Fibroblast of pulmonary artery (primary cell): ENCODE measurements at regions not wholly inside any gene's neighbourhood (a gene's known extent, or its start where the extent isn't known, plus 50 kb on each side); places are given as distances from the start of the nearest gene placed in this dataset.
"Not testable (repeated sequence)": the region's sequence is repeated elsewhere in the genome, so short reads cannot be mapped to it uniquely, and the experiment has no call there.

Experiments
- DNase-seq: peaks from one replicate; pipeline ENCODE4 v3.0.0-alpha.2; 2010; ENCODE audit warnings: low read depth
- H3K4me3 ChIP-seq: replicated peaks from 2 replicates; pipeline ENCODE4 v1.5.1; 2011; ENCODE audit warnings: low read depth, mild to moderate bottlenecking, control low read depth, low read length, moderate library complexity
- TF ChIP-seq, protein P1 (sequence below): IDR thresholded peaks from 2 replicates; pipeline ENCODE4 v1.5.1; 2011; ENCODE audit warnings: mild to moderate bottlenecking, control low read depth, low read length, inconsistent platforms; ENCODE audit errors: missing control alignments

DNA sequence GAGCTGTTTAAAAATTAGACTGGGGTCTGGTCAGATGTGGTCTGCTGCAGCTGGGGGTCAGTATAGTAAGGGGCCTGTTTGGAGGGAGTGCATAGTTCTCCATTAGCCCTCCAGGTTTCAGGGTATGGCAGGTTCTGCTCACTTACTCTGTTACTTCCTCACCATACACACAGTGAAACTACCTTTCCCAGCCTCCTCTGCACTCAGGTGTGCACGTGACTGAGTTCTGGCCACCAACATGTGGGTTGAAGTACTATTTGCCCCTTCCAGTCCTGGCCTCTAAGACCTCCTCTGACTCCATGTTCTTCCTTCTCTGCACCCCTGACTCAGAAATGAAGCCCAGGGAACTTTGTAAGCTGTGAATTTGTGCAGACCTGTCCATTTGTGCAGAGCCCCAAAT is 190.5 kb upstream of the CLINT1 start:
- TF ChIP-seq, protein P1, sequence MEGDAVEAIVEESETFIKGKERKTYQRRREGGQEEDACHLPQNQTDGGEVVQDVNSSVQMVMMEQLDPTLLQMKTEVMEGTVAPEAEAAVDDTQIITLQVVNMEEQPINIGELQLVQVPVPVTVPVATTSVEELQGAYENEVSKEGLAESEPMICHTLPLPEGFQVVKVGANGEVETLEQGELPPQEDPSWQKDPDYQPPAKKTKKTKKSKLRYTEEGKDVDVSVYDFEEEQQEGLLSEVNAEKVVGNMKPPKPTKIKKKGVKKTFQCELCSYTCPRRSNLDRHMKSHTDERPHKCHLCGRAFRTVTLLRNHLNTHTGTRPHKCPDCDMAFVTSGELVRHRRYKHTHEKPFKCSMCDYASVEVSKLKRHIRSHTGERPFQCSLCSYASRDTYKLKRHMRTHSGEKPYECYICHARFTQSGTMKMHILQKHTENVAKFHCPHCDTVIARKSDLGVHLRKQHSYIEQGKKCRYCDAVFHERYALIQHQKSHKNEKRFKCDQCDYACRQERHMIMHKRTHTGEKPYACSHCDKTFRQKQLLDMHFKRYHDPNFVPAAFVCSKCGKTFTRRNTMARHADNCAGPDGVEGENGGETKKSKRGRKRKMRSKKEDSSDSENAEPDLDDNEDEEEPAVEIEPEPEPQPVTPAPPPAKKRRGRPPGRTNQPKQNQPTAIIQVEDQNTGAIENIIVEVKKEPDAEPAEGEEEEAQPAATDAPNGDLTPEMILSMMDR = no peak
- no peak overlapping the region for H3K4me3 ChIP-seq
- DNase-seq = no peak

DNA sequence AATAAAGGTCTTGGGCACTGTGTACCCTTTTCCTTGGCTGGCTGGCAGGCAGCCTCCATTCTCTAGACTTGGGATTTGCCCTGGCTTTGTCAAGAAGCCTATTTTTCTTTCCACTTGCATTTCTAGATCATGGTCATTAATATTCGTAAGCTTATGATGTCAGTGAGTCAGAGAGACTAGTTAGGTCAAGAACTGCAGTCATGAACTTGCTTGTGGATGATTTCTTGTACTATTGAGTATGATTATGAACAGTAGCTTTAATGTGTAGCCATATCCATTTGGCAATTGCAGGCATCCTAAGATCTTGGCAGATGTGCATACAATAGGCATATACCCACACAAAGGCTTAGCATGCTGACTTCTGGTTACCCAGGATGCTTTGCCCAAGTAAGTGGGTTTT is 186.8 kb upstream of the CLINT1 start:
- no peak for DNase-seq
- H3K4me3 ChIP-seq = no peak overlapping the region
- TF ChIP-seq, protein P1 = no peak

DNA sequence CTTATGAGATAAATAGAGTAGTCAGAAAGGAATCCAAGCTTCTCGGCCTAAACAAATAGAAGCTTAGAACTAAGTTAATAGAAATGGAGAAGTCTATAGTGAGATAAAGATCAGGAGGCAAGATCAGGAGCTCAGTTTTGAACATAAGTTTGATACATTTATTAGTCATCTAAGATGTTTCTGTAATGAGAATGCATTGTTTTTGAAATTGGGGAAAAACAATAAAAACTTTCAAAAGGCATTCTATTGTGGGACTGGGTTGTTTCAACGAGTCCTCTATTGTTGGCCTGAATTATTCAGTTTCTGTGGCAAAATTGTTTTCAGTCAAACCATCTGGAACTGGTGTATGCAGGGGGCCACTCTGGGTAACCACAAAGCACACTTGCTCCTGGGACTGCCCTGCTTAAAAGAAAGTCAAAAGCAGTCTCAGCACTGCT is 181.0 kb upstream of the CLINT1 start:
- no peak for DNase-seq
- TF ChIP-seq, protein P1 = no peak
- no peak overlapping the region for H3K4me3 ChIP-seq

DNA sequence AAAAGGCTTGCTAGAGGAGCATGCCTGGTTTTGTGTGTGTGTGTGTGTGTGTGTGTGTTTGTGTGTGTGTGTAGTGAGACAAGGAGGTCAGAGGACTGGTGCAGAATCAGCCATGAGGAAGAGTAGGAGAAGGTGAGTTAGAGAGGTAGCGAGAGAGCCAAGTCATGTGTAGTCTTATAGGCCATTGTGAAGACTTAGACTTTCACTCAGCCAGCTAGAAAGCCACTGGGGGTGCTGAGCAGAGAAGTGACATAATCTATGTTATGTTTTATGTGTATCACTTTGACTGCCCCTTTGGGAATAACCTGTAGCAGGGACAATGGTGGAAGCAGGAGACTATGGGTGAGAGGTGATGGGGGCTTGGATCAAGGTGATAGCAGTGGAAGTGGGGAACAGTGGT is 180.5 kb upstream of the CLINT1 start:
- no peak overlapping the region for H3K4me3 ChIP-seq
- TF ChIP-seq, protein P1 = no peak
- no peak for DNase-seq

DNA sequence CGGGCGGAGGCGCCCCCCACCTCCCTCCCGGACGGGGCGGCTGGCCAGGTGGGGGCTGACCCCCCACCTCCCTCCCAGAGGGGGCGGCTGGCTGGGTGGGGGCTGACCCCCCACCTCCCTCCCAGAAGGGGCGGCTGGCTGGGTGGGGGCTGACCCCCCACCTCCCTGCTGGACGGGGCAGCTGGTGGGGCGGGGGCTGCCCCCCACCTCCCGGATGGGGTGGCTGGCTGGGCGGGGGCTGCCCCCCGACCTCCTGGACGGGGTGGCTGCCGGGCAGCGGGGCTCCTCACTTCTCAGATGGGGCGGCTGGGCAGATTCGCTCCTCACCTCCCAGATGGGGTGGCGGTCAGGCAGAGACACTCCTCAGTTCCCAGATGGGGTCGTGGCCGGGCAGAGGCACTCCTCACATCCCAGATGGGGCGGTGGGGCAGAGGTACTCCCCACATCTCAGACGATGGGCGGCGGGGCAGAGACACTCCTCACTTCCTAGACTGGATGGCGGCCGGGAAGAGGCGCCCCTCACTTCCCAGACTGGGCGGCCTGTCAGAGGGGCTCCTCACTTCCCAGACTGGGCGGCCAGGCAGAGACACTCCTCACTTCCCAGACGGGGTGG is 178.1 kb upstream of the CLINT1 start:
- not testable (repeated sequence) for DNase-seq, H3K4me3 ChIP-seq

DNA sequence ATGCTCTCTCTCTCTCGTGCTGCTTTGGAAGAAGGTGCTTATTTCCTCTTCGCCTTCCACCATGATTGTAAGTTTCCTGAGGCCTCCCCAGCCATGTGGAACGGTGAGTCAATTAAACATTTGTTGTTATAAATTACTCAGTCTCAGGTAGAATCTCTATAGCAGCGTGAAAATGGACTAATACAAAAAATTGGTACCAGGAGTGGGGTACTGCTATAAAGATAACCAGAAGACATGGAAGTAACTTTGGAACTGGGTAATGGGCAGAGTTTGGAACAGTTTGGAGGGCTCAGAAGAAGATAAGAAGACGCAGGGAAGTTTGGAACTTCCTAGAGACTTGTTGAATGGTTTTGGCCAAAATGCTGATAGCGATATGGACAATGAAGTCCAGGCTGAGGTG is 175.6 kb upstream of the CLINT1 start:
- not testable (repeated sequence) for H3K4me3 ChIP-seq, DNase-seq

DNA sequence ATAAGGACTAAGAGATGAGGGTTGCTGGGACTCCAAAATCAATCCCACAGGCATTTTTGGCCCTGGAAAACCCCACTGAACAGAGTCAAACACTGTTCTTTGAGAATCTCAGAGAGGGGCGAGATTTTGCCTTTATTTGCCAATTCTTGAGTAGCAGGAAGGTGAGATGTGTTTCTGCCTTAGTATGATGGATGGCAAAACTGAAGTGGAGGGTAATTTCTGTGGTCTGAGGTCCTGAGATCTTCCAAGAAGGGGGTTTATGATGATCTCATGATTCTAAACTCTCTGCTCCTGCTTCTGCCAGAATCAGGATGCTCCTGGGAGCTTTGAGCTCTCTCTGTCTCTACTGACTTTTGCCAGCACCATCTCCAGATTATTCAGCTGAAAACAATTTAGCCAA is 174.8 kb upstream of the CLINT1 start:
- TF ChIP-seq, protein P1 = no peak
- no peak overlapping the region for H3K4me3 ChIP-seq
- no peak for DNase-seq

DNA sequence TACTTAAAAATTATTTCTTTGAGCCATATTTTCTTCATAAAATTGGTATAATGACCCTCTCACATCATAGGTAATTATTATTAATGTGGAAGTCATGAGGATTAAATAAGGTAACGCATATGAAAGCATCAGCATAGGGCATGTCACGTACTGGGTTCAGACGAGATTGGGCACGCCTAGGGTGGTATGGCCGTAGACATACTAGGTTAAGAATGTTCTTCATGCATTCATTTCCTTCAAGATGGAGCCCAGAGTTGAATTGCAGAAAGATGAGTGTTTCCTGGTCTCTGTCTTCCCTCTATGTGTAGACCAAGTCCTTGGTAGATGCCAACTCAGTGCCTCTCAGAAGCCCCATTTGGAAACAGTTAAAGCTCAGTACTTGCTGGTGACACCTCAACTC is 174.1 kb upstream of the CLINT1 start:
- TF ChIP-seq, protein P1 = no peak
- H3K4me3 ChIP-seq = no peak overlapping the region
- DNase-seq = no peak
